EL (cell line): ENCODE measurements at regions not wholly inside any gene's neighbourhood (a gene's known extent, or its start where the extent isn't known, plus 50 kb on each side); places are given as distances from the start of the nearest gene placed in this dataset.
A peak's percentile ranks its signal among the peaks of the same experiment; 100 is the strongest.

Experiments used
- DNase-seq: peaks from one replicate; pipeline ENCODE4 v3.0.0-alpha.2; 2016

- peak; percentile 55 for DNase-seq
Observed at GRCh38 chr2:46850742-46851141, 64.9 kb downstream of the MCFD2 start.

DNA sequence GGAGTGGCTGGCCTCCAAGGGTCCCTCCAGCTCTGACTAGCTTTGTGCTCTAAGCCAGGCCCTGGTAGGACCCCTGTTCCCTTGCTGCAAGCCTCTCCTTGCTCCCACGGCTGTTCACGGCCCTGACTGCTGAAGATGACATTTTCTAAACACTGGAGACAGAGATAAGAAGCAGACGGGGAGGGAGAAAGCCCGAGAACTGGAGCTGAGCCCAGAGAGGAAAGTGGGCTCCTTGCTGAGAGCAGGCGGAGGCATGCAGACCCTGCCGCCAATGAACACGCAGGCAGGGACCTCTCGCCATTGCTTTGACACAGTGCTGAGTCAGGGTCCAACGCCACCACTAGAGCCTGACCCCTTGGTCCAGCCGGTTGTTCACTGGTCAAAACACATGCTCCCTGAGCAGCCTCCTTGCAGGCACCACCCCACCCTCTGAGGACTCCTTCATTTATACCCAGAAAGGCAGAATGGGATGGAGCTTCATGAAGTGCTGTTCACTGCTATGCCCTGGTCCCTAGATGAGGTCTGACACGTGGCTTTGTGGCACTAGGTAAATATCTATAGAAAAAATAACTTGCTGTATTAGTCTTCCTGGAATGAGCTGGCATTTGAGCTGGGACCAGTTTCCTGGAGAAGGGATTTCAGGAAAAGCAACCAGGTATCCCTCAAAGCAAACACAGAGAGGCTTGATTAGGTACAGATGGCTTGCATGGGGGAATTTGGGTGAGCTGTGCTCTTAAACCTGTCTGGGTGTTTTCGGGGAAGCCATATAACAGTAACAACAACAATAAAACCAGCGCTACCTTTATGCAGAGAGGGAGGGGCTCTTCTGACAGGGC lies 65.7 kb downstream of the MCFD2 start:
- no peak for DNase-seq

DNA sequence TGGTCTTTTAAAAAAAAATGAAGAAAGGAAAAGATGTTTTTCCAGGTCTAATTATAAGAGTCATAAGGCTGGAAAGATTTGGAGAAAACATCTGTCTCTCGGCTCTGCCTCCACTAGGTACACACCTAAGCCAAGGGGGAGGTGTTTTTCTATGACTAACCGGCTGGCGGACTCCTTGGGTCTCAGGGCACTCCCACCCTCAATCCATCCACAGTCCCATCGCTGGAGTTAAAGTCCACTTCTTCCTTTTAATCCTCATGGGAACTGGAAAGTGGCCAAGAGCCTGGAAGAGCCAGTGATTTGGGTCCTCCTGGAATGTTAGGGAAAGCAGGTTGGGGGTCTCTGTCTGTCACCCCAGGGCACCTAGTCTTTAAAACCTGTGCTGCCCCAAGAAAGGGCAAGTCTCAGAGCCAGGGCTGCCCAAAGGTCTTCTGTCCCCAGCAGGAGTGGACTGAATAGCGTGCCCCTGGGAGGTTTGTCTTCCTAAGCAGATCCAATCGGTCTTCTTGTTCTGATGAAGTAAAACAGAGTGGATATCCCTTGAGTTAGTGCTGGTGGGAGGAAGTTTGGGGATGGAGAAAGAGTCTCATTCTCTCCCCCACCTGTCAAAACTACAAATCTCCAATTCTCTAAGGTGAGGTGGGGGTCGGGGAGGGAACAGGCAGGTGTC lies 66.4 kb downstream of the MCFD2 start:
- no peak for DNase-seq

- no peak for DNase-seq
Observed at GRCh38 chr2:46848447-46848846, 67.2 kb downstream of the MCFD2 start.

- peak; percentile 67 for DNase-seq
Observed at GRCh38 chr2:46847726-46848412, 67.7 kb downstream of the MCFD2 start.

DNA sequence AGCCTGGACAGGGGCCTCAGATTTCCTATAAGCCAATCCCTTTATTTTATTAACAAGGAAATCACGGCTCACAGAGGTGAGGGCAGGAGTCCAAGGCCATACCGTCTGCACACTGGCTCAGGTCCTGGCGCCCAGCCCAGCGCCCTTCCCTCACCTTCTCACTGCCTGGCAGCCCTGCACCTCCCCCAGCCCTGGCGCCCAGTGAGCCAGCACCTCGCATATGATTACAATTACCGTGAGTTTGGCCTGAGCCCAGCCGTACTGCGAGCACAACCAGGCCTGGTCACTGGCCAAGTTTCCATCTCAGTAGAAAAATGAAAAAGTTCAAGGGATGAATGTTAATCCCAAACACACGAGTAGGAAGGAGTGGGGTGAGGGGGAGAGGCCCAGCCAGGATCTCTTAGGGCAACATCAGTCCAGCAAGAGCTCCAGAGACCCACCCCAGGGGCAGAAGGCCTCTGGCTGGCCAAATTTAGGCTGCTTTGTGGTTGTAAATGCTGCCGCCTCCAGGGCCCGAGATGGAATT lies 68.4 kb downstream of the MCFD2 start:
- DNase-seq = peak; percentile 88

DNA sequence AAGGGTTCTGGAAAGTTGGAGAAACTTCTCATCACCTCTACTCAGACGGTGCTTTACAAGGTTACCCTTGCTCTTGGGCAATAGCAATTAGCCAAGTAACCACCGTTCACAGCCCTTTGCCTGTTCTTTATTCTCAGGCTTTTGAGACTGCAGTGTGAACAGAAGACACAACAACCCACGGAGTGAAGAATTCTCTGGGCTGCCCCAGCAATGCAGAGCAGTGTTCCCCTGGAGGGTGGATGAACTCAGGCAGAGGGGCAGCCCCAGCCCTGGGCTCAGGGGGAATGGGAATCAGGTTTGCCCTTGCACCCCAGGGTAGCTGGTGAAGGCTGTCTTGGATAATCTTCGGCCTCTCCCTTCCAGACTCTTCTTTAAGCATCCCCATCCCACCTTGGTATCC lies 69.1 kb downstream of the MCFD2 start:
- no peak for DNase-seq

DNA sequence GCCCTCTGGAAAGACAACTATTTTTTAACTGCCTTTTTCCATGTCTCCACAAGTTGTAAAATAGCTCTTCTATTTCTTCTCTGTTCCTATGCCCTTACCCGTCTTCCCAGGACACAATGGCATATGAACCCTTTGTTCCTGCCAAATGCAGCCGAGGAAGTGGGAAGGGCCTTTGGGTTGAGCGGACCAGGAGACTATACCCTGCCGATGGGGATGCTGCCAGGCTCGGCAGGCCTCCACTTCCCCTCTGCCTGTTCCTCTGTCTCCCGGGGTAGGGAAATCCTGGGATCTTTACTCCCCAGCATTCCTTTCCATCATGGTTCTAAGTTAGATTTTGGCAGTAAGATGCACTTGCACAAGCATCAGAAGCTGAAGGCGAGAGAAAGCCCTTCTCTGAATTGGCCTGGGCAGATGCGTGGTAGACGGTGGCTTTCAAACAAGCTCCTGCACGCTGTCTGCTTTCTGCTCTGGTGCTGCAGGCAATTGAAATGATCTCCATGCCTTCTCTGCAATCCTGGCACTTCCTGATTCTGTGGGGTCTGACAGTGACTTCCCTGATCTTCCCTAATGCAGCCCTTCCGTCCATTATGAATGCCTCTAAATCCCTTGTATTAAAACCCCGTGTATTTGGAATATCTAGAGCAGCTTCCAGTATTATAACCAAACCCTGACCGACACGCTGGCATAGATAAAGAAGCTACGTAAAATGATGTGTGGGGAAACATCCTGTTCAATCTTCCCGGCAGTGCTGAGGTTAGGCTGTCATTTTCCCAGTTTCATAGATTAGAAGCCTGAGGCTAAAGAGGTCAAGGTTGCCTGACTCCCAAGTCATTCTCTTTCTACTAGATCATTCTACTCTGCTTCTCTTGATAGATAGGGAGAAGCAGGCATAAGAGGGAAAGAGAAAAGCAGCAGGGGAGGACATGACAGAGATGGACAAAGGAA lies 69.8 kb downstream of the MCFD2 start:
- DNase-seq = no peak

DNA sequence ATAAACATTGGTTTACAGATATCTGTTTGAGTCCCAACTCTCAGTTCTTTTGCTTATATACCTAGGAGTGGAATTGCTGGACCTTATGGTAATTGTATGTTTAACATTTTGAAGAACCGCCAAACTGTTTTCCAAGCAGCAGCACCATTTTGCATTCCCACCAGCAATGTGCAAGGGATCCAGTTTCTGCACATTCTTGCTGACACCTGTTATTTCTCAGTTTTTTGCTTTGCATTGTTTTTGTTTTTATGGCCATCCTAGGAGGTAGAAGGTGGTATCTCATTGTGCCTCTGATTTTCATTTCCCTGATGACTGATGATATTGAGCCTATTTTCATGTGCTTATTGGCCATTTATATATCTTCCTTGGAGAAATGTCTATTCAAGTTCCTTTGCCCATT lies 71.2 kb downstream of the MCFD2 start:
- DNase-seq = no peak

- no peak for DNase-seq
Observed at GRCh38 chr2:46844034-46844433, 71.6 kb downstream of the MCFD2 start.

DNA sequence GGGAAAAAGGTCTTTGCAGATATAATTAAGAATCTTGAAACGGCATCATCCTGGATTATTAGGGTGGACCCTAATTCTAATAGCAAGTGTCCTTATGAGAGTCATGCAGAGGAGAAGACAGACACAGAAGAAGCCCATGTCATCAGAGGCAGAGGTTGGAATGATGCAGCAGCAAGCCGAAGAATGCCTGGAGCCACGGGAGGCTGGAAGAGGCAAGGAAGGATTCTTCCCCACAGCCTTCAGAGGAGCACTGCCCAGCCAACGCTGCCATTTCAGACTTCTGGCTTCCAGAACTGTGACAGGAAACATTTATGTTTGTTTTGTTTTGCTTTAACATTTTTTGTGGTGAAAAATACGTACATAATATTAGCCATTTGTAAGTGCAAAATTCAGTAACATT lies 72.3 kb downstream of the MCFD2 start:
- DNase-seq = no peak

GRCh38 chr2:46842876-46843275 lies 72.7 kb downstream of the MCFD2 start:
- DNase-seq = no peak

DNA sequence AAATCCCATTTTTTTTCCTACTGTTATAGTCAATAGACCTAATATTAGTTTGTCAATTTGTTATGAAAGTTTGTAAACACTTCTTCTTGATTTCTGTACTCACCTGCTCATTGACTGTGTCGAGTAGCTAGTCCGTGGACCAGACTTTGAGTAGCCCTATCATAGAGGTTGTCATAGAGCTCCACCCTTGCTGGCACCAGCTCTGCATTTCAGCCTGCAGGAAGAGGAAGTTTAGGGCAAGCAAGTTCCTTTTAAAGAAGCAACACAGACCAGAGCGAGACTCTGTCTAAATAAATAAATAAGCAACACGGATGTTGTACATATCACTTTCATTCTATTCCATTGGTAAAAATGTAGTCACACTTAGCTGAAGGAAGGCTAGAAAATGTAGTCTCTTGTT lies 74.0 kb downstream of the MCFD2 start:
- no peak for DNase-seq

- no peak for DNase-seq
Observed at GRCh38 chr2:46839045-46839444, 76.6 kb downstream of the MCFD2 start.

GRCh38 chr2:46837704-46838103 lies 77.9 kb downstream of the MCFD2 start:
- DNase-seq = no peak

- DNase-seq = no peak
Observed at GRCh38 chr2:46837112-46837454, 78.5 kb downstream of the MCFD2 start.

GRCh38 chr2:46836295-46837111 lies 79.1 kb downstream of the MCFD2 start:
- DNase-seq = peak; percentile 51

GRCh38 chr2:46835520-46835919 lies 80.1 kb downstream of the MCFD2 start:
- no peak for DNase-seq

- DNase-seq = no peak
Observed at GRCh38 chr2:46832543-46832942, 83.1 kb downstream of the MCFD2 start.

GRCh38 chr2:46831869-46832265 lies 83.7 kb downstream of the MCFD2 start:
- no peak for DNase-seq

- peak; percentile 51 for DNase-seq
Observed at GRCh38 chr2:46831051-46831868, 84.3 kb downstream of the MCFD2 start.
